ENCODE measurements at regions not wholly inside any gene's neighbourhood (a gene's known extent, or its start where the extent isn't known, plus 50 kb on each side); places are given as distances from the start of the nearest gene placed in this dataset.

- no peak for TF ChIP-seq CTCF (conservative IDR thresholded peaks at IDR 0.05; ENCODE audit: low read depth, low read length)
- TF ChIP-seq EZH2 (IDR thresholded peaks at IDR 0.05; ENCODE audit: borderline replicate concordance, low read depth, low read length, poor library complexity, severe bottlenecking): no peak
Observed at GRCh38 chr13:24998433-24998832, 97.5 kb upstream of the PABPC3 start.
